ENCODE measurements at regions not wholly inside any gene's neighbourhood (a gene's known extent, or its start where the extent isn't known, plus 50 kb on each side); places are given as distances from the start of the nearest gene placed in this dataset.
"Not testable (repeated sequence)": the region's sequence is repeated elsewhere in the genome, so short reads cannot be mapped to it uniquely, and the experiment has no call there.

DNA sequence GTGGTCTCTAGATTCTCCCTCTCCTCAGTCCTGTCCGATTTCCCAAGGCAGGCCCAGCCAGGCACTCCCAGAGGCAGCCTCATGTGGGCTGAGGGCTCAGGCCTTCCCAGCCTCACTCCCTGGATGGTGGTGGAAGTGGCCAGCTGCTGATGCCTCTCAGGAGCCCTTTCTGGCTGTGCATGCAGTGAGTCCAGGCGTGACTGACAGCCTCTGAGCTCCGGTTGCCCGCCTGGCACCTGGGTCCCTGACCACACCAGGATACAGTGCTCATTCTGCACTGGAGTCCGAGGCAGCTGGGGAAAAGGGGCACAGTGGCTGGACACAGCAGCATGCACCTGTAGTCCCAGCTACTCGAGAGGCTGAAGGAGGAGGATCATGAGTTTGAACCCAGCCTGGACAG is 132.6 kb downstream of the CUL2 start:
- no peak for FAIRE-seq
- TF ChIP-seq, protein P1, sequence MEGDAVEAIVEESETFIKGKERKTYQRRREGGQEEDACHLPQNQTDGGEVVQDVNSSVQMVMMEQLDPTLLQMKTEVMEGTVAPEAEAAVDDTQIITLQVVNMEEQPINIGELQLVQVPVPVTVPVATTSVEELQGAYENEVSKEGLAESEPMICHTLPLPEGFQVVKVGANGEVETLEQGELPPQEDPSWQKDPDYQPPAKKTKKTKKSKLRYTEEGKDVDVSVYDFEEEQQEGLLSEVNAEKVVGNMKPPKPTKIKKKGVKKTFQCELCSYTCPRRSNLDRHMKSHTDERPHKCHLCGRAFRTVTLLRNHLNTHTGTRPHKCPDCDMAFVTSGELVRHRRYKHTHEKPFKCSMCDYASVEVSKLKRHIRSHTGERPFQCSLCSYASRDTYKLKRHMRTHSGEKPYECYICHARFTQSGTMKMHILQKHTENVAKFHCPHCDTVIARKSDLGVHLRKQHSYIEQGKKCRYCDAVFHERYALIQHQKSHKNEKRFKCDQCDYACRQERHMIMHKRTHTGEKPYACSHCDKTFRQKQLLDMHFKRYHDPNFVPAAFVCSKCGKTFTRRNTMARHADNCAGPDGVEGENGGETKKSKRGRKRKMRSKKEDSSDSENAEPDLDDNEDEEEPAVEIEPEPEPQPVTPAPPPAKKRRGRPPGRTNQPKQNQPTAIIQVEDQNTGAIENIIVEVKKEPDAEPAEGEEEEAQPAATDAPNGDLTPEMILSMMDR (IDR thresholded peaks at IDR 0.05; ENCODE audit: insufficient read depth, missing control alignments): no peak
- no peak for DNase-seq (ENCODE audit: insufficient read length, low spot score)

- DNase-seq (ENCODE audit: insufficient read length, low spot score) (no peak), FAIRE-seq (no peak)
- TF ChIP-seq, protein P1 (IDR thresholded peaks at IDR 0.05; ENCODE audit: insufficient read depth, missing control alignments): no peak
These were observed 133.4 kb downstream of the CUL2 start for GRCh38 chr10:34956756-34957155.

GRCh38 chr10:34955391-34955790 is 134.8 kb downstream of the CUL2 start:
- FAIRE-seq (no peak), DNase-seq (ENCODE audit: insufficient read length, low spot score) (no peak)
- TF ChIP-seq, protein P1 (IDR thresholded peaks at IDR 0.05; ENCODE audit: insufficient read depth, missing control alignments): no peak

DNA sequence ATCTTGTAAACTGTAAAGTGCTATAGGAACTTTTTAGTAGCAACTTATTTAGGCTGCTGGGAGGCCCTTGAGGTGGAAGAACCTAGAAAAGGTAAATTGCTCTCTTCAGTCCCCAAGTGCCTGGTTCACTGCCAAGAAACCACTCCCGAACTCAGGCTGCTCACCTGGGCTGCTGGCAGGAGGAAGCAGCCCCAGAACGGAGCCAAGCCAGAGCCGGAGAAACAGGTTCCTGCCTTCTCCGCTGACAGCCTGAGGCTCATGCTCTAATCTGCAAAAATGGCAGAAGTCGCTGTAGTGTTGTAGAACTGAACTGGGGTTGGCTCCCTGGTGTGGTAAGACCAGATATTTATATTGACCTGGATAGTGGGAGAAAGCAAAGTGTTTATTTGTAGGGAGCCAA is 136.0 kb downstream of the CUL2 start:
- TF ChIP-seq, protein P1 (IDR thresholded peaks at IDR 0.05; ENCODE audit: insufficient read depth, missing control alignments): no peak
- FAIRE-seq: no peak
- no peak for DNase-seq (ENCODE audit: insufficient read length, low spot score)

- not testable (repeated sequence) for FAIRE-seq; DNase-seq (ENCODE audit: insufficient read length, low spot score)
These were observed 136.3 kb upstream of the PARD3 start for GRCh38 chr10:34951263-34951887.

GRCh38 chr10:34945951-34946522 is 130.9 kb upstream of the PARD3 start:
- not testable (repeated sequence) for FAIRE-seq; DNase-seq (ENCODE audit: insufficient read length, low spot score)

GRCh38 chr10:34941471-34942357 is 126.6 kb upstream of the PARD3 start:
- TF ChIP-seq, protein P1 (IDR thresholded peaks at IDR 0.05; ENCODE audit: insufficient read depth, missing control alignments): no peak
- FAIRE-seq (no peak), DNase-seq (ENCODE audit: insufficient read length, low spot score) (no peak)

GRCh38 chr10:34940436-34940835 is 125.3 kb upstream of the PARD3 start:
- FAIRE-seq (no peak), DNase-seq (ENCODE audit: insufficient read length, low spot score) (no peak)
- TF ChIP-seq, protein P1 (IDR thresholded peaks at IDR 0.05; ENCODE audit: insufficient read depth, missing control alignments): no peak

Measured in D721Med (cell line).